CD14-positive monocyte (primary cell): ENCODE measurements at regions not wholly inside any gene's neighbourhood (a gene's known extent, or its start where the extent isn't known, plus 50 kb on each side); places are given as distances from the start of the nearest gene placed in this dataset.

Experiments
- DNase-seq, 3 donors: peaks; one replicate each; pipeline ENCODE4 v3.0.0-alpha.2; 2011 to 2022
- H2AFZ ChIP-seq: 2 replicates; pipeline ENCODE4 v1.6.0; 2012; ENCODE audit warnings: mild to moderate bottlenecking, low read depth, low read length, inconsistent platforms; ENCODE audit not compliant: insufficient read depth, poor library complexity, severe bottlenecking
- H3K27ac ChIP-seq, 2 donors: 1 replicate in 1 of 2; 2 replicates in 1 of 2; pipeline ENCODE4 v1.5.1; 2012 to 2013; ENCODE audit warnings: low read length in 2 of 2, control low read depth in 1 of 2, inconsistent platforms in 1 of 2, low read depth in 1 of 2, mild to moderate bottlenecking in 1 of 2
- H3K27me3 ChIP-seq, 2 donors: one replicate each; pipeline versions ENCODE4 v1.6.0 to v1.6.1; 2011 to 2013; ENCODE audit warnings: low read length in 2 of 2; ENCODE audit not compliant: control insufficient read depth in 2 of 2, insufficient read depth in 2 of 2
- H3K36me3 ChIP-seq, 2 donors: replicated peaks in 1 of 2; 1 replicate in 1 of 2; 2 replicates in 1 of 2; pipeline versions ENCODE4 v1.5.1 to v1.6.1; 2012 to 2013; ENCODE audit warnings: low read length in 2 of 2, control low read depth in 1 of 2, inconsistent platforms in 1 of 2, mild to moderate bottlenecking in 1 of 2; ENCODE audit not compliant: insufficient read depth in 2 of 2, control insufficient read depth in 1 of 2
- H3K4me1 ChIP-seq, 2 donors: 1 replicate in 1 of 2; 2 replicates in 1 of 2; pipeline versions ENCODE4 v1.5.1 to v1.6.1; 2012 to 2013; ENCODE audit warnings: low read length in 2 of 2, control low read depth in 1 of 2, inconsistent platforms in 1 of 2, mild to moderate bottlenecking in 1 of 2, moderate library complexity in 1 of 2; ENCODE audit not compliant: insufficient read depth in 2 of 2, control insufficient read depth in 1 of 2
- H3K4me2 ChIP-seq: replicated peaks from 2 replicates; pipeline ENCODE3; 2012; ENCODE audit warnings: low read length, moderate library complexity, mild to moderate bottlenecking; ENCODE audit not compliant: poor library complexity, severe bottlenecking; ENCODE audit errors: extremely low read depth
- H3K4me3 ChIP-seq, 3 experiments: fragments of 200-600 bp in 1 of 3; sonication (generic) in 1 of 3; replicated peaks in 1 of 3; 1 replicate in 2 of 3; 2 replicates in 1 of 3; pipeline ENCODE4 v1.5.1; 2011 to 2013; ENCODE audit warnings: low read length in 3 of 3, mild to moderate bottlenecking in 3 of 3, control low read depth in 2 of 3, low read depth in 2 of 3, inconsistent platforms in 1 of 3, moderate library complexity in 1 of 3
- H3K79me2 ChIP-seq: 2 replicates; pipeline ENCODE4 v1.6.0; 2012; ENCODE audit warnings: mild to moderate bottlenecking, control low read depth, inconsistent platforms, low read length, moderate library complexity; ENCODE audit not compliant: insufficient read depth
- H3K9ac ChIP-seq: 2 replicates; pipeline ENCODE4 v1.6.0; 2017; ENCODE audit warnings: low read length, mild to moderate bottlenecking; ENCODE audit not compliant: insufficient read depth, poor library complexity, severe bottlenecking
- H3K9me3 ChIP-seq, 2 donors: replicated peaks in 1 of 2; 1 replicate in 1 of 2; 2 replicates in 1 of 2; pipeline versions ENCODE4 v1.5.1 to v1.6.1; 2012 to 2013; ENCODE audit warnings: low read length in 2 of 2, control low read depth in 1 of 2; ENCODE audit not compliant: control insufficient read depth in 1 of 2, insufficient read depth in 1 of 2
- H4K20me1 ChIP-seq: 2 replicates; pipeline ENCODE4 v1.6.0; 2012; ENCODE audit warnings: mild to moderate bottlenecking, low read length, control low read depth, moderate library complexity; ENCODE audit not compliant: insufficient read depth
- H3K27ac Mint-ChIP-seq, 7 donors: one replicate each; pipeline ENCODE4 v1.8.0; 2020; ENCODE audit warnings: mild to moderate bottlenecking in 7 of 7, mixed read lengths in 7 of 7, moderate library complexity in 6 of 7, inconsistent platforms in 2 of 7
- H3K27me3 Mint-ChIP-seq, 3 donors: one replicate each; pipeline ENCODE4 v1.8.0; 2021 to 2022; ENCODE audit warnings: low read depth in 3 of 3, mild to moderate bottlenecking in 3 of 3, mixed read lengths in 3 of 3, moderate library complexity in 3 of 3, inconsistent platforms in 1 of 3
- H3K36me3 Mint-ChIP-seq, 2 donors: one replicate each; pipeline ENCODE4 v1.8.0; 2020; ENCODE audit warnings: mixed read lengths in 2 of 2, inconsistent platforms in 1 of 2, mild to moderate bottlenecking in 1 of 2
- H3K4me1 Mint-ChIP-seq: one replicate; pipeline ENCODE4 v1.8.0; 2020; ENCODE audit warnings: mild to moderate bottlenecking, mixed read lengths
- H3K4me3 Mint-ChIP-seq, 2 donors: one replicate each; pipeline ENCODE4 v1.8.0; 2020; ENCODE audit warnings: mild to moderate bottlenecking in 2 of 2, mixed read lengths in 2 of 2, moderate library complexity in 1 of 2
- H3K9me3 Mint-ChIP-seq, 7 donors: one replicate each; pipeline ENCODE4 v1.8.0; 2020 to 2022; ENCODE audit warnings: mixed read lengths in 7 of 7, mild to moderate bottlenecking in 6 of 7, moderate library complexity in 6 of 7, inconsistent platforms in 2 of 7
- CTCF ChIP-seq: fragments of 200-600 bp; IDR thresholded peaks from one replicate; pipeline ENCODE4 v1.8.0; 2022; ENCODE audit warnings: antibody characterized with exemption, mild to moderate bottlenecking
- WGBS: methylation state at CpG from one replicate; pipeline ENCODE4 v1.1.5; 2013; ENCODE audit warnings: missing lambda C conversion rate; ENCODE audit not compliant: insufficient coverage; 5-methylcytosine and 5-hydroxymethylcytosine counted together
- intact Hi-C, 2 donors: fragments of 100-400 bp; cut with micrococcal nuclease; formaldehyde crosslinking; loops; one replicate each; pipeline versions ENCODE4 v1.15.0 to v1.15.1; 2023

- DNase-seq = no peak
- H3K4me1 ChIP-seq = no peaks in the 10 kb centered on the region
- intact Hi-C loops = no loop called here
- peaks cover 36 to 67% (median 48%) of the 10 kb centered on the region in 3 donors for H3K27me3 Mint-ChIP-seq
- no peak overlapping the region for H3K4me3 ChIP-seq
- H3K4me1 Mint-ChIP-seq = no peaks in the 10 kb centered on the region
- WGBS = 31% methylated on average over 4 of the region's 7 CpGs
- peaks cover 0 to 4% of the 10 kb centered on the region in 2 donors for H3K36me3 Mint-ChIP-seq
- H2AFZ ChIP-seq = no peak overlapping the region
- H3K27me3 ChIP-seq = peaks cover 10 to 43% of the 10 kb centered on the region in 2 donors
- TF ChIP-seq CTCF = no peak
- peaks cover 12 to 45% (median 29%) of the 10 kb centered on the region in 7 donors for H3K9me3 Mint-ChIP-seq
- H3K27ac ChIP-seq = no peak overlapping the region
- peaks cover 6 to 19% of the 10 kb centered on the region in 2 donors for H3K9me3 ChIP-seq
- H4K20me1 ChIP-seq = no peaks in the 10 kb centered on the region
- no peaks in the 10 kb centered on the region for H3K36me3 ChIP-seq
- no peak overlapping the region for H3K27ac Mint-ChIP-seq
- H3K4me2 ChIP-seq = no peak overlapping the region
- peak overlapping the region in 1 of 2 donors; percentile 53 for H3K4me3 Mint-ChIP-seq
- H3K9ac ChIP-seq = no peak overlapping the region
- no peaks in the 10 kb centered on the region for H3K79me2 ChIP-seq
Measured at GRCh38 chr6:27651371-27651732, 178.4 kb upstream of the ZNF184 start.

GRCh38 chr6:27650620-27651370 is 177.9 kb upstream of the ZNF184 start:
- WGBS = 19% methylated on average over 9 of the region's 17 CpGs
- DNase-seq = no peak

More at GRCh38 chr6:27650620-27651370, 177.9 kb upstream of the ZNF184 start:
- intact Hi-C loops = no loop called here
- Histone ChIP-seq H4K20me1 (no peaks in the 10 kb centered on the region), H3K27ac (no peak overlapping the region), H3K79me2 (no peaks in the 10 kb centered on the region), H3K4me2 (no peak overlapping the region), H3K27me3 (peaks cover 10 to 43% of the 10 kb centered on the region in 2 donors), H3K9me3 (peaks cover 6 to 19% of the 10 kb centered on the region in 2 donors), H3K36me3 (no peaks in the 10 kb centered on the region), H3K9ac (no peak overlapping the region), H3K4me1 (no peaks in the 10 kb centered on the region), H2AFZ (no peak overlapping the region), H3K4me3 (no peak overlapping the region)
- Mint-ChIP-seq H3K4me1 (no peaks in the 10 kb centered on the region), H3K36me3 (peaks cover 0 to 4% of the 10 kb centered on the region in 2 donors), H3K9me3 (peaks cover 12 to 45% (median 29%) of the 10 kb centered on the region in 7 donors), H3K27me3 (peaks cover 36 to 70% (median 53%) of the 10 kb centered on the region in 3 donors), H3K4me3 (peak overlapping the region in 1 of 2 donors; percentile 59), H3K27ac (no peak overlapping the region)
- TF ChIP-seq CTCF = no peak
